HG02571 (cell line): ENCODE measurements at regions not wholly inside any gene's neighbourhood (a gene's known extent, or its start where the extent isn't known, plus 50 kb on each side); places are given as distances from the start of the nearest gene placed in this dataset.

Experiments used
- ATAC-seq: cut with Tn5 transposase; IDR thresholded peaks from one replicate; pipeline ENCODE4 v1.9.1; 2021; ENCODE audit warnings: mild to moderate bottlenecking, moderate library complexity; ENCODE audit not compliant: unreplicated experiment

DNA sequence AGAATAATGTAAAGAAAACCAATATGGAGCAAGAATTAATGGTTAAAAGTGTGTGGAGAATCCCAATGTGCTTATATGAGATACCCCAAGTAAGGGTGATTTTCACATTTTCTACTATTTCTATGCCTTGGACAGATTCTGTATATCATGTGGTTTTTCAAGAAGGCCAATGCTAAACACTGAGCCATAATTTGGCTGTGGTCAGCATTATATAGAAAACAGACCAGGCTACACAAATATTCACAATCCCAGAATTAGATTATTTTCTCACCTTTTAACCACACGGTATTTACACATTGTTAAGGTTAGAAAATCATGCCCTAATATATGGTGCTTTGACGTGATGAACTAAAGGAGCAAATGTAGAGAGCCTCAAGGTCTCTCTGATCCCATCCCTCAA is 277.4 kb upstream of the LRATD1 start:
- ATAC-seq, result no peak

DNA sequence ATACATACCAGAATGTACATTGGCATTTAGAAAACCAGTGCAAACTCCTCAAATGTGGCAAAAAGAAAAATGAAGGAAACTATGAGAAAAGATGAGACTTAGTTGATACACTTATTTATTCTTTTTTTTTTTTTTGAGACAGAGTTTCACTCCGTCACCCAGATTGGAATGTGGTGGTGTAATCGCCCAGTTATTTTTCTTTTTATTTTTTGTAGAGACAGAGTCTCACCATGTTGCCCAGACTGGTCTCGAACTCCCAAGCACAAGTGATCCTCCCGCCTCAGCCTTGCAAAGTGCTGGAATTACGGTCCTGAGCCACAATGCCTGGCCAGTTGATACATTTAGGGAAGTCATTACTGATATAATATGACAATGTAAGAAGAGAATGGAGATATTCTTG is 274.2 kb upstream of the LRATD1 start:
- no peak for ATAC-seq

DNA sequence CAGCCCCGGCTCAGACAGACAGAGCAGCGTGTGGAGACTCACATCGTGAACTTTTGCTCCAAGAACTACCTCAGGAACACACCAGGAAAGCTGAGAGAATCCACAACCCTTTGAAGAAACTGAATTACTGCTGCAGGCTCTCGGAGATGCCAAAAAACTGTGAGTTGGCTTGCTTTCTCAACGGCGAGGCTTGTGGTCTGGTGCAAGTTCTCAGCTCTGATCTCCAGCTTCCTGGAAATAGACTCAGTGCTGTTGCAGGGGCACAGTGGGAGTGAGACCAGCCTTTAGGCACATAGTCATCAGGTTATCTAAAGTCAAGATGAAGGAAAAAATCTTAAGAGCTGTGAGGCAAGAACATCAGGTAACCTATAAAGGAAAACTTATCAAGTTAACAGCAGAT is 273.7 kb upstream of the LRATD1 start:
- ATAC-seq, result no peak

DNA sequence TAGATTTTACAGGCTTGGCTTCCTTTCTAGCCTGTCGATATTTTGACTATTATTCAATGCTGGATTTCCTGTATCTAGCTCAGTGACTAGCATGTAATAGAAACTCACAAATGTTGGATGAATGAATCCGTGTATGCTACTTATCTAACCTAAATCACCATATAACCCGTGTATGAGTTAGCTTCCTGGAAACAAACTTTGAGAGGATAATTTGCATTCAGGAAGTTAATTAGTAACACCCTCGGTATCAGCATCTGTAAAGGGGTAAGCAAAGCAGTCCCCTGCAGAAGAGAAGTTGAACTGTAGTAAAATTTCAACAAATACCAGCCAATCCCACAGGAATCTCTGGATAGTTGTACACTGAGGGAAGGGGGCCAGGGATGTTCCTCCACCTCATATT is 269.4 kb upstream of the LRATD1 start:
- no peak for ATAC-seq

DNA sequence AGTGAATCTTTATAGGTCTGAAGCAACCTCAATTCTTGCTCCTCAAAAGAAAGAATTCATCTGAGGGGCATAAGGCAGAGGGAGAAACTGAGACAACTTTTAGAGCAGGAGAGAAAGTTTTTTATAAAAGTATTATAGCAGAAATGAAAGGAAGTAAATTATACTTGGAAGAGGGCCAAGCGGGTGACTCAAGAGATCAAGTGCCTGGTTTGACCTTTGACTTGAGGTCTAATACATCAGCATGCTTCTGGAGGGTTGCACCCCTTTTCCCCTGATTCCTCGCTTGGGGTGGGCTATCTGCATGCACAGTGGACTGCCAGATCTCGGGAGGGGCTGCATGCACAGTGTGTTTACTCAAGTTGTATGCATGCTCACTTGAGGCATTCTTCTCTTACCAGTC is 268.5 kb upstream of the LRATD1 start:
- no peak for ATAC-seq

GRCh38 chr2:14364471-14364870 is 268.0 kb upstream of the LRATD1 start:
- no peak for ATAC-seq

GRCh38 chr2:14385043-14385442 is 247.5 kb upstream of the LRATD1 start:
- no peak for ATAC-seq

DNA sequence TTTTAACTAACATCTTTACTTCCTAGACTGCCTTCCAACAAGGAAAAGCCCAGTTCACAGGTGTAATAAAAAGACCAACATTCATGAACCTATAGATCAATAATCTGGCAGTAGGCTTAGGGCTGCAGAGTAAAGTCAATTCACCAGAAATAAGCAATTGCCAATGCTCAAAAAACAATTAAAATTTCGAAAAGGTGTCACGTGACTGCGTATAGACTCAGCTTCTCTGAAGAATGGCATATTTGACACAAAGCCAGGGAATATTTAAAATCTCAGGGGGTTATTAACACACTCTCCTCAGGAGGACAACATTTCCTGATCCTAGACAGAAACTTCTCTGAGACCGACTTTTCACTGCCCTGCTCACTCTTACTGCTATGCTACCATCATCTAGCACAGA is 245.2 kb upstream of the LRATD1 start:
- ATAC-seq, result no peak

DNA sequence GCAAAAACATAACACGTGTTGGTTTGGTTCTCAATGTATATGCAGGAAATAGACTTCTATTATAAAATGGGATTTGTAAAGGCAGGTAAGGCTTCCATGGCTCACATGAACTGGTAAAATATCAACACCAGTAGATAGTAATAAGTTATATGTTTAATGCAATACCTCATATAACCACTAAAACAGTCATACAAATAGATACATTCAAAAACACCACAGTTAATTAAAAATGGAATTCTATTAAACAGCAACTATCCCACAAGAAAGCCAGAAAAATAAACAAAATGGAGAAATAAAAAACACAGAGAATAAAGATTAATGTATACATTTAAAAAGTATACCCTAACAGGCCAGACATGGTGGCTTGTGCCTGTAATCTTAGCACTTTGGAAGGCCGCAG is 243.8 kb upstream of the LRATD1 start:
- no peak for ATAC-seq

DNA sequence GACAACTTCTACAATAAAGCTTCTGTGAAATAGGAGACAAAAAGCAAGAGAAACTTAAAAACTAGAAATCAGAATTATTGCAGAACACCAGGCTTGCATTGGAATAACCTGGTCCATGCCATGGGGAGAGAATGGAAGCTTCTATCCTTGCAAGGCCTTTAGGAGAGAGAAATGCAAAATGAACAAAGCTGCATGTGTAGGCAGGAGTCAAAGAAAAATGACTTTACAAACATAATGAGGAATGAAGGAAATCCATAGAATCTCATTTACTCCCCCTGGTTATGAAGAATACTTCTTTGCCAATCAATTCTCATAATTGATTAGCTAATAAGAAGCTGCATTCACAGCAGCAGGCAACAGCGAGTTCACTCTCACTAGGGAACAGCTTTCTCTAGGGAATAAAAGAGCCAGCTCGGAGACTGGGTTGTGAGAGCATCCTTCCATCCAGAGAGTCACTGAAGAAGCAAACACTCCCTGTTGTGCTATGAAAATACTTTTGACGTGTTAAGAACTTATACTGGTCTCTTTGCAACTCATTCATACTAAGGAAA is 235.9 kb upstream of the LRATD1 start:
- no peak for ATAC-seq

DNA sequence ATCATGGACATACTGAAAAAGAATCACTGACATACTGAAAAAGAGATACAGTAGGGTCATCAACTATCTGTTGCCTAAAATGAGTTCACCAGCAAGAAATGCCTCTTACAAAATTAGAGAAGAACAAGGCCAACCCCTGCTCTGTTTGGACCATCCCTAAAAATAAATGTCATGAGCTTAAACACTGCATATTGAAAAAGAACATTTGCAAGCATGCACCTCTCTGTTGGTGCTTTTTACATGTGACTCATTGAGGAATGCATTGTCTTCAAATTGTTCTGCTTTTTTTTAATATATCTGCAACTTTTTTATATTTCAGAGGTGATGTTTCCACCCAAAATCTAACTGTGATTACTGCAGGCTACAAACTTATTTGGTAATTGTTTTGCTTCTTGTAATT is 233.9 kb upstream of the LRATD1 start:
- no peak for ATAC-seq

DNA sequence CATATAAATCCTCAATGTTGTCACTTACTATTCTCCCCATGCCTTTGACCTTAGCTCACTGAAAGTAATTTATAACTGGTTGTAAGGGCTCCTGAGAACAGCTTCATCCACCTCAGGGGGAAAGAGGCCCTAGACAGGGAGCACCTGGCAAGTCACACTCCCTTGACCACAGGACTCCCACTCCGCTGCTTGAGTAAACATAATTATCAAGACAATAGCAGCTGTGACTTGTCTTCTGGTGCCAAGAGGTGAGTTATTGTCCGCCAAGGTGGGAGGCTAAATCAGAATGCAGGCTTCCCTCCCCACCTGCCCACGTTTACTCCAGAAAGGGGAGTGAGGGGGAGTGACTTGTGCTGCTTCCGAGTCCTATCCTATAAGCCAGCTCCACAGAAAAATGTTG is 230.6 kb upstream of the LRATD1 start:
- no peak for ATAC-seq

GRCh38 chr2:14408695-14409094 is 223.8 kb upstream of the LRATD1 start:
- ATAC-seq, result no peak

DNA sequence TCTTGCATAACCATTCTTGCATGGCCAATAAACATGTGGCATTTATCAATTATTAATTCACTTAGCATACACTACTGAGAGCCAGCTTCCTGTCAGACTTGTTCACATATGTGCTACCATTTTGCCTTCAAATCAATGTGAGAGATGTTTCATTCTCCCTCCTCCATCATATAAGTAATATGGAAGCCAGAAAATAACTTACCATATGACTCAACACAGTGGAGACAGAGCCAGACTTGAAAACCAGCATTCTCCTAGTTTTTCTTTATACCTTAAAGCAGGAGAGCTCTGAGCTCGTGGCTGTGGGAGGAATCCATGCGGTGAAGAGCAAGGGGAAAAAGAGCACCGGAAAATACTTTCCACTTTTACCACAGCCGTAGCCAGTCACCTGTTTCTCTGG is 215.0 kb upstream of the LRATD1 start:
- ATAC-seq, result no peak

DNA sequence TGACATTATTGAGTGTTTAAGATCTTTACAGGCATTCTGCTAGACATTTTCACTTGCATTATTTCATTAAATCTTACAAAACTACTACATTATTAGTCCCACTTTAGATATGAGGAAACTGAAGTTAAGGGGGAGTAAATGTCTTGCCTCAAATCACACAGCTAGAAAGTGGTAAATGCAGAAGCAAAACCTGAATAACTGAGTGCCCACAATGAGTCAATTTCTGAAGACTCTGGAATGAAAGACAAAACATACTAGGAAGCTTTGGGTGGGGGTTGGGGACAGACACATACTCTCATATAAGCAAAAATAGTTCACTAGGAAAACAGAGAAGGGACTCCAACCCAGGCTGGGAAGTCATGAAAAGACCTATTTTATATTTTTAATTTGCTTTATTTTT is 214.4 kb upstream of the LRATD1 start:
- no peak for ATAC-seq

GRCh38 chr2:14420851-14421250 is 211.7 kb upstream of the LRATD1 start:
- no peak for ATAC-seq

GRCh38 chr2:14422426-14422825 is 210.1 kb upstream of the LRATD1 start:
- no peak for ATAC-seq

- ATAC-seq, result no peak
These were observed 209.2 kb upstream of the LRATD1 start for GRCh38 chr2:14423145-14423906.

GRCh38 chr2:14424478-14425390 is 207.8 kb upstream of the LRATD1 start:
- no peak for ATAC-seq

GRCh38 chr2:14425869-14426268 is 206.6 kb upstream of the LRATD1 start:
- ATAC-seq, result no peak

GRCh38 chr2:14428056-14428455 is 204.5 kb upstream of the LRATD1 start:
- ATAC-seq, result no peak

- no peak for ATAC-seq
These were observed 198.5 kb upstream of the LRATD1 start for GRCh38 chr2:14433946-14434495.
